Stomach (tissue), 8 donors: ENCODE measurements at regions not wholly inside any gene's neighbourhood (a gene's known extent, or its start where the extent isn't known, plus 50 kb on each side); places are given as distances from the start of the nearest gene placed in this dataset.

Experiments used
- DNase-seq, 2 donors: peaks; one replicate each; pipeline versions ENCODE4 v3.0.0 to v3.0.0-alpha.2; 2013 to 2019
- H3K27ac ChIP-seq, 5 donors: fragments of 200-600 bp in 4 of 5; sonication (generic) in 4 of 5; one replicate each; pipeline ENCODE4 v1.5.1; 2013 to 2019; ENCODE audit warnings: mild to moderate bottlenecking in 1 of 5, moderate library complexity in 1 of 5
- H3K27me3 ChIP-seq, 3 donors: fragments of 200-600 bp; sonication (generic); one replicate each; pipeline ENCODE4 v1.5.1; 2017 to 2019; ENCODE audit warnings: mixed run types in 1 of 3
- H3K36me3 ChIP-seq, 4 donors: fragments of 200-600 bp; sonication (generic); 1 replicate in 3 of 4; 2 replicates in 1 of 4; pipeline ENCODE4 v1.5.1; 2016 to 2019
- H3K4me1 ChIP-seq, 4 donors: fragments of 200-600 bp; sonication (generic); one replicate each; pipeline ENCODE4 v1.5.1; 2016 to 2019
- H3K4me3 ChIP-seq, 4 donors: fragments of 200-600 bp; sonication (generic) in 3 of 4; one replicate each; pipeline ENCODE4 v1.5.1; 2016 to 2019; ENCODE audit warnings: mild to moderate bottlenecking in 1 of 4
- H3K9me3 ChIP-seq, 4 donors: fragments of 200-600 bp; sonication (generic); one replicate each; pipeline ENCODE4 v1.5.1; 2016 to 2019
- CTCF ChIP-seq, 7 experiments: fragments of 450-650 bp in 4 of 7; fragments of 200-600 bp in 3 of 7; sonication (generic) in 3 of 7; IDR thresholded peaks; one replicate each; pipeline ENCODE4 v1.5.1; 2016 to 2019; ENCODE audit warnings: antibody characterized with exemption in 7 of 7, control low read depth in 2 of 7, mild to moderate bottlenecking in 1 of 7
- EP300 ChIP-seq: sonication (generic); formaldehyde crosslinking; IDR thresholded peaks from one replicate; pipeline ENCODE4 v1.6.1; 2017; ENCODE audit warnings: antibody characterized with exemption
- POLR2A ChIP-seq, 4 donors: fragments of 450-650 bp; IDR thresholded peaks; one replicate each; pipeline ENCODE4 v1.6.1; 2016; ENCODE audit warnings: antibody characterized with exemption in 4 of 4, control low read depth in 2 of 4, mild to moderate bottlenecking in 1 of 4, moderate library complexity in 1 of 4
- POLR2AphosphoS5 ChIP-seq, 3 donors: sonication (generic); formaldehyde crosslinking; IDR thresholded peaks; one replicate each; pipeline ENCODE4 v1.6.1; 2016; ENCODE audit warnings: antibody characterized with exemption in 3 of 3
- WGBS, 5 donors: extraction: QIAGEN DNeasy Blood & Tissue Kit in 3 of 5; methylation state at CpG; one replicate each; pipeline versions ENCODE4 v1.1.5 to v1.1.7; 2013 to 2018; 5-methylcytosine and 5-hydroxymethylcytosine counted together
- intact Hi-C: fragments of 100-400 bp; cut with DNase I; formaldehyde crosslinking; loops from one replicate; pipeline ENCODE4 v1.15.1; 2023; ENCODE audit warnings: low total_unique reads
- donor health status: healthy with polysubstance abuse.
- donor health status: Bipolar disorder and iron deficiency.
- donor health status: healthy.

- Histone ChIP-seq H3K4me3 (no peak overlapping the region), H3K27me3 (no peaks in the 10 kb centered on the region), H3K4me1 (no peaks in the 10 kb centered on the region), H3K27ac (no peak overlapping the region), H3K9me3 (no peaks in the 10 kb centered on the region), H3K36me3 (no peaks in the 10 kb centered on the region)
- 60 to 88% (median 74%) methylated on average over 2 of the region's 2 CpGs for WGBS, 5 donors
- DNase-seq: no peak
- intact Hi-C loops: no loop called here
- TF ChIP-seq POLR2AphosphoS5 (IDR thresholded peaks at IDR 0.05): no peak
Measured at GRCh38 chr12:14059548-14059947, 78.1 kb upstream of the GRIN2B start.

GRCh38 chr12:14065616-14066015 is 84.2 kb upstream of the GRIN2B start:
- intact Hi-C loops: no loop called here
- DNase-seq: no peak

GRCh38 chr12:14066021-14066420 is 84.6 kb upstream of the GRIN2B start:
- no peak overlapping the region for H3K27ac ChIP-seq
- no peak overlapping the region for H3K4me3 ChIP-seq
- TF ChIP-seq POLR2A (IDR thresholded peaks at IDR 0.05) (no peak), CTCF (IDR thresholded peaks at IDR 0.05) (no peak), POLR2AphosphoS5 (IDR thresholded peaks at IDR 0.05) (no peak), EP300 (no peak)
- no peaks in the 10 kb centered on the region for H3K36me3 ChIP-seq
- no peaks in the 10 kb centered on the region for H3K9me3 ChIP-seq
- no peaks in the 10 kb centered on the region for H3K27me3 ChIP-seq
- no peak for DNase-seq
- intact Hi-C loops: no loop called here
- H3K4me1 ChIP-seq: no peaks in the 10 kb centered on the region

More at GRCh38 chr12:14065616-14066015, 84.2 kb upstream of the GRIN2B start:
- Histone ChIP-seq H3K27me3 (no peaks in the 10 kb centered on the region), H3K27ac (no peak overlapping the region), H3K36me3 (no peaks in the 10 kb centered on the region), H3K9me3 (no peaks in the 10 kb centered on the region), H3K4me1 (no peaks in the 10 kb centered on the region), H3K4me3 (no peak overlapping the region)
- TF ChIP-seq POLR2A (IDR thresholded peaks at IDR 0.05) (no peak), CTCF (IDR thresholded peaks at IDR 0.05) (no peak), POLR2AphosphoS5 (IDR thresholded peaks at IDR 0.05) (no peak), EP300 (no peak)
- 33 to 55% (median 38%) methylated on average over 1 of the region's 1 CpG for WGBS, 5 donors

- 81 to 93% (median 90%) methylated on average over 2 of the region's 2 CpGs for WGBS, 5 donors
- intact Hi-C loops: no loop called here
- Histone ChIP-seq H3K4me1 (no peaks in the 10 kb centered on the region), H3K36me3 (no peaks in the 10 kb centered on the region), H3K27me3 (no peaks in the 10 kb centered on the region), H3K27ac (no peak overlapping the region), H3K9me3 (no peaks in the 10 kb centered on the region), H3K4me3 (no peak overlapping the region)
- TF ChIP-seq CTCF (IDR thresholded peaks at IDR 0.05) (no peak), POLR2AphosphoS5 (IDR thresholded peaks at IDR 0.05) (no peak), POLR2A (IDR thresholded peaks at IDR 0.05) (no peak), EP300 (no peak)
- DNase-seq: no peak
Measured at GRCh38 chr12:14068961-14069360, 87.6 kb upstream of the GRIN2B start.

- 65 to 78% (median 73%) methylated on average over 1 of the region's 1 CpG for WGBS, 5 donors
- no peak overlapping the region for H3K4me3 ChIP-seq
- no peaks in the 10 kb centered on the region for H3K4me1 ChIP-seq
- no peaks in the 10 kb centered on the region for H3K27me3 ChIP-seq
- no peak overlapping the region for H3K27ac ChIP-seq
- H3K9me3 ChIP-seq: peaks cover 0 to 4% (median 3%) of the 10 kb centered on the region in 4 donors
- no peak for TF ChIP-seq EP300
- TF ChIP-seq POLR2A (IDR thresholded peaks at IDR 0.05): no peak
- no peak for TF ChIP-seq CTCF (IDR thresholded peaks at IDR 0.05)
- no peak for TF ChIP-seq POLR2AphosphoS5 (IDR thresholded peaks at IDR 0.05)
- intact Hi-C loops: no loop called here
- DNase-seq: no peak
- no peaks in the 10 kb centered on the region for H3K36me3 ChIP-seq
Measured at GRCh38 chr12:14071833-14072232, 90.4 kb upstream of the GRIN2B start.
